Nucleus accumbens (tissue), 56 donors: ENCODE measurements at regions not wholly inside any gene's neighbourhood (a gene's known extent, or its start where the extent isn't known, plus 50 kb on each side); places are given as distances from the start of the nearest gene placed in this dataset.

Experiments used
- DNase-seq, 56 donors: peaks; one replicate each; lab custom pipeline; 2025; lab: John Stamatoyannopoulos, UW

GRCh38 chr3:159163656-159164055 is 361.8 kb downstream of the MFSD1 start:
- DNase-seq, result no peak

GRCh38 chr3:159165961-159166360 is 364.1 kb downstream of the MFSD1 start:
- no peak for DNase-seq

- DNase-seq, result no peak
Observed at GRCh38 chr3:159166899-159167586, 365.2 kb downstream of the MFSD1 start.

GRCh38 chr3:159168788-159169187 is 366.9 kb downstream of the MFSD1 start:
- no peak for DNase-seq

GRCh38 chr3:159169828-159170227 is 368.0 kb downstream of the MFSD1 start:
- no peak for DNase-seq

- no peak for DNase-seq
Observed at GRCh38 chr3:159170436-159171003, 368.7 kb downstream of the MFSD1 start.

GRCh38 chr3:159171333-159171732 is 369.5 kb downstream of the MFSD1 start:
- DNase-seq, result no peak

- DNase-seq, result peak in 1 of 56 donors; percentile 9
Observed at GRCh38 chr3:159172473-159172872, 370.6 kb downstream of the MFSD1 start.

GRCh38 chr3:159174715-159175692 is 373.1 kb downstream of the MFSD1 start:
- no peak for DNase-seq

- DNase-seq, result no peak
Observed at GRCh38 chr3:159178209-159178897, 376.5 kb downstream of the MFSD1 start.

- DNase-seq, result no peak
Observed at GRCh38 chr3:159182961-159183360, 381.1 kb downstream of the MFSD1 start.

GRCh38 chr3:159185443-159186050 is 383.7 kb downstream of the MFSD1 start:
- no peak for DNase-seq

GRCh38 chr3:159186581-159186980 is 384.7 kb downstream of the MFSD1 start:
- DNase-seq, result no peak

GRCh38 chr3:159187232-159187631 is 385.4 kb downstream of the MFSD1 start:
- DNase-seq, result no peak

GRCh38 chr3:159187706-159188105 is 385.9 kb downstream of the MFSD1 start:
- no peak for DNase-seq

GRCh38 chr3:159189994-159190669 is 388.3 kb downstream of the MFSD1 start:
- DNase-seq, result no peak

GRCh38 chr3:159191447-159191846 is 389.6 kb downstream of the MFSD1 start:
- DNase-seq, result no peak

- DNase-seq, result no peak
Observed at GRCh38 chr3:159196359-159196758, 394.5 kb downstream of the MFSD1 start.

GRCh38 chr3:159200176-159200575 is 398.3 kb downstream of the MFSD1 start:
- DNase-seq, result no peak

- DNase-seq, result no peak
Observed at GRCh38 chr3:159208050-159208449, 406.2 kb downstream of the MFSD1 start.
